HG03521 (cell line): ENCODE measurements at regions not wholly inside any gene's neighbourhood (a gene's known extent, or its start where the extent isn't known, plus 50 kb on each side); places are given as distances from the start of the nearest gene placed in this dataset.
"Not testable (repeated sequence)": the region's sequence is repeated elsewhere in the genome, so short reads cannot be mapped to it uniquely, and the experiment has no call there.

ENCODE experiments used
- ATAC-seq: cut with Tn5 transposase; IDR thresholded peaks from one replicate; pipeline ENCODE4 v1.9.1; 2021; ENCODE audit warnings: mild to moderate bottlenecking, moderate library complexity; ENCODE audit not compliant: unreplicated experiment

- no peak for ATAC-seq
Observed at GRCh38 chr20:47440857-47441773, 60.6 kb upstream of the NCOA3 start.

- no peak for ATAC-seq
Observed at GRCh38 chr20:47441774-47442150, 59.9 kb upstream of the NCOA3 start.

GRCh38 chr20:47443060-47443459 is 58.6 kb upstream of the NCOA3 start:
- not testable (repeated sequence) for ATAC-seq

- no peak for ATAC-seq
Observed at GRCh38 chr20:47444584-47444983, 57.1 kb upstream of the NCOA3 start.

- no peak for ATAC-seq
Observed at GRCh38 chr20:47445291-47445690, 56.4 kb upstream of the NCOA3 start.

GRCh38 chr20:47447350-47448296 is 54.1 kb upstream of the NCOA3 start:
- ATAC-seq: not testable (repeated sequence)

GRCh38 chr20:47448429-47448828 is 53.3 kb upstream of the NCOA3 start:
- no peak for ATAC-seq

- ATAC-seq: no peak
Observed at GRCh38 chr20:47451602-47451904, 50.1 kb upstream of the NCOA3 start.
